ENCODE measurements at regions not wholly inside any gene's neighbourhood (a gene's known extent, or its start where the extent isn't known, plus 50 kb on each side); places are given as distances from the start of the nearest gene placed in this dataset.
"Not testable (repeated sequence)": the region's sequence is repeated elsewhere in the genome, so short reads cannot be mapped to it uniquely, and the experiment has no call there.

DNA sequence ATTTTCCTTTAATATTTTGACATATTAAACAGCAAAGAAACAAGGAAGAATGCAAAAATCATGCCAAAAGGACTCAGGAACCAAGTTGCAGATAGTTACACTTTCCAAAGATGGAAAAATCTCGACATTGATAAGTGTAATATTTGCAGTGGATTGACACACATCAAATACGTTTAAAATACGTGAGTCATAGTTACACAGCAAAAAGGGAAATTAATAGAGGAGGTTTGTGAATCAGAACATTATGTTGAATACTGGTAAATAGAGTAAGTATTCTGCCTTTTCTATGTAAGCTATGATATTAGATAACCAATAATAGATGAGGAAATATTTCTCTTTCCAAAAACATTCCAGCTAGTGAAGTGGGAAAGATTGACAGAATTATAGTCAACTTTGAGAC, 1761.3 kb upstream of the IGFBP7 start:
- Histone ChIP-seq H3K36me3 (no peaks in the 10 kb centered on the region), H3K4me1 (ENCODE audit: control insufficient read depth in 1 of 2, low read depth in 2 of 2) (no peaks in the 10 kb centered on the region), H3K9me3 (no peaks in the 10 kb centered on the region), H3K27me3 (replicated peaks; ENCODE audit: insufficient read depth) (no peaks in the 10 kb centered on the region), H3K27ac (no peak overlapping the region), H3K4me3 (no peak overlapping the region)
- ATAC-seq (ENCODE audit: insufficient number of reproducible peaks, low FRiP score, low read depth), result no peak
- no peak for DNase-seq (ENCODE audit: low spot score)
- TF ChIP-seq, protein P1, sequence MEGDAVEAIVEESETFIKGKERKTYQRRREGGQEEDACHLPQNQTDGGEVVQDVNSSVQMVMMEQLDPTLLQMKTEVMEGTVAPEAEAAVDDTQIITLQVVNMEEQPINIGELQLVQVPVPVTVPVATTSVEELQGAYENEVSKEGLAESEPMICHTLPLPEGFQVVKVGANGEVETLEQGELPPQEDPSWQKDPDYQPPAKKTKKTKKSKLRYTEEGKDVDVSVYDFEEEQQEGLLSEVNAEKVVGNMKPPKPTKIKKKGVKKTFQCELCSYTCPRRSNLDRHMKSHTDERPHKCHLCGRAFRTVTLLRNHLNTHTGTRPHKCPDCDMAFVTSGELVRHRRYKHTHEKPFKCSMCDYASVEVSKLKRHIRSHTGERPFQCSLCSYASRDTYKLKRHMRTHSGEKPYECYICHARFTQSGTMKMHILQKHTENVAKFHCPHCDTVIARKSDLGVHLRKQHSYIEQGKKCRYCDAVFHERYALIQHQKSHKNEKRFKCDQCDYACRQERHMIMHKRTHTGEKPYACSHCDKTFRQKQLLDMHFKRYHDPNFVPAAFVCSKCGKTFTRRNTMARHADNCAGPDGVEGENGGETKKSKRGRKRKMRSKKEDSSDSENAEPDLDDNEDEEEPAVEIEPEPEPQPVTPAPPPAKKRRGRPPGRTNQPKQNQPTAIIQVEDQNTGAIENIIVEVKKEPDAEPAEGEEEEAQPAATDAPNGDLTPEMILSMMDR (IDR thresholded peaks at IDR 0.05), result no peak

DNA sequence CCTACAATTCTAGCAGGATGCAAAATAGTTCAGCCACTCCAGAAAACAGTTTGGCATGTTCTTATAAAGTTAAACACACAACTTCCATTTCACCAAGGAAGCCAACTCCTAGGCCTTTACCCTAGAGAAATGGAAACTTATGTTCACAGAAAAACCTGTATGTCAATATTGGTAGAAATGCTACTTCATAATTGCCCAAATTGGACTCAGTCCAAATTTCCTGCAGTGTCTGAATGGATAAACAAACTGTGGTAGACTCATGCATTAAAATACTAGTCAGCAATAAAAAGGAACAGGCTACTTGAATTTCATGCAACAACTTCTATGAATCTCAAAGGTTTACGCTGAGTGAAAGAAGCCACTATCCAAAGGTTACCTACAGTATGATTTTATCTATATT, 1738.8 kb upstream of the IGFBP7 start:
- H3K27me3 ChIP-seq (replicated peaks; ENCODE audit: insufficient read depth), result no peaks in the 10 kb centered on the region
- no peaks in the 10 kb centered on the region for H3K9me3 ChIP-seq
- no peak for DNase-seq (ENCODE audit: low spot score)
- no peak overlapping the region for H3K27ac ChIP-seq
- ATAC-seq (ENCODE audit: insufficient number of reproducible peaks, low FRiP score, low read depth), result no peak
- no peaks in the 10 kb centered on the region for H3K4me1 ChIP-seq (ENCODE audit: control insufficient read depth in 1 of 2, low read depth in 2 of 2)
- H3K4me3 ChIP-seq, result no peak overlapping the region
- no peaks in the 10 kb centered on the region for H3K36me3 ChIP-seq
- TF ChIP-seq, protein P1 (IDR thresholded peaks at IDR 0.05), result no peak

DNA sequence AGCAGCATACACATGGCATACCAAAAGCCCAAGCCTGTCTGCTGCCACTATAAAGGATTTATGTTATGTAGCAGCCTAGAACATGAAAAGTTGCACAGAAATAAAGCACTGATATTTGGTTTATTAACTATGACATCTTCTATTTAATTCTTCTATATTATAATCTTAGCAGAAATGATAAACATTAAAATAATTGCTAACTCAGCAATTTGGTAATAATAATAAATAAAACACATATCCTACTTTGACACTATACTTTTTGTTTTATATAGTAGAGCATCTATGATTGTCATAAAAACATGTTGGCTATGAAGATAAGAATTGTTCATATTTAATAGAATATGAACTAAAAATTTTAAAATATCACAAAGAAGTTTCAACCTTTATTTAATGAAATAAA, 1733.3 kb upstream of the IGFBP7 start:
- ATAC-seq (ENCODE audit: insufficient number of reproducible peaks, low FRiP score, low read depth), result no peak
- DNase-seq (ENCODE audit: low spot score), result no peak
- Histone ChIP-seq H3K4me3 (no peak overlapping the region), H3K4me1 (ENCODE audit: control insufficient read depth in 1 of 2, low read depth in 2 of 2) (no peaks in the 10 kb centered on the region), H3K27ac (no peak overlapping the region), H3K27me3 (replicated peaks; ENCODE audit: insufficient read depth) (no peaks in the 10 kb centered on the region), H3K36me3 (no peaks in the 10 kb centered on the region), H3K9me3 (no peaks in the 10 kb centered on the region)
- TF ChIP-seq, protein P1 (IDR thresholded peaks at IDR 0.05), result no peak

DNA sequence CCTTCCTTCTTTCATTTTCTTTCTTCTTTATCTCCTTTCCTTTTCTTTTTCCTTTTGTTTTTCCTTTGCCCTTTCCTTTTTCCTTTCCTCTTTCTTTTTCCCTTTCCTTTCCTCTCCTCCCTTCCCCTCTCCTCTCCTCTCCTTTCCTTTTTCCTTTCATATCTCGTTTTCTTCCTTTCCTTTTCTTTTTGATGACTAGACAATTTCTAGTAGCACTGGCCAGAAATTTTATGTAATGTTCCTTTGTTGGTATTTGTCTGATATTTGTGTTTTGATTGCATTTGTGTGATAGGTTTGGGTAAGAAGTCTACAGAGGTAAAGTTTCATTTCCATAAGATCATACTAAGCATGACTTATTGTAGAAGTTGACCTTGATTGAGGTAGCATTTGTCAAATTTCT, 1722.9 kb upstream of the IGFBP7 start:
- DNase-seq (ENCODE audit: low spot score), result no peak
- Histone ChIP-seq H3K27me3 (replicated peaks; ENCODE audit: insufficient read depth) (no peaks in the 10 kb centered on the region), H3K4me3 (no peak overlapping the region), H3K4me1 (ENCODE audit: control insufficient read depth in 1 of 2, low read depth in 2 of 2) (no peaks in the 10 kb centered on the region), H3K36me3 (no peaks in the 10 kb centered on the region), H3K9me3 (no peaks in the 10 kb centered on the region), H3K27ac (no peak overlapping the region)
- ATAC-seq (ENCODE audit: insufficient number of reproducible peaks, low FRiP score, low read depth), result no peak
- TF ChIP-seq, protein P1 (IDR thresholded peaks at IDR 0.05), result no peak

DNA sequence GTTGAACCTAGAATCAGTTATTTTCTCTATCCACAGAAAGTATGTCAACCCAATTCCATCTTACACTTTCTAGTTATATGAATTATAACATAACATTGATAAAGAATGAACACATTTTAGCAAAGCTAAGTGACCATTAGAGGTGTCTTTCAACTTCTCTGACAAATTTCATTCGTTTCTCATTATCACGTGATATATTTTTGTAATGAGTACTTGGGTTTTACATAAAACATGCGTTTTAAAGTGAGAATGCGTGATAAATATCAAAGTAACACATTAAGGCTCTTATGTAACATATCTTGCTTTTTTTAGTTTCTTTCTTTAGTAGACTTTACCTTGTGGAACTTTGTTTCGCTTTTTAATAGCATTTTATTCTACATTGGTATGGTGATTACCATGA, 1715.1 kb upstream of the IGFBP7 start:
- ATAC-seq (ENCODE audit: insufficient number of reproducible peaks, low FRiP score, low read depth), result no peak
- no peaks in the 10 kb centered on the region for H3K36me3 ChIP-seq
- no peaks in the 10 kb centered on the region for H3K9me3 ChIP-seq
- no peak overlapping the region for H3K4me3 ChIP-seq
- TF ChIP-seq, protein P1 (IDR thresholded peaks at IDR 0.05), result no peak
- DNase-seq (ENCODE audit: low spot score), result no peak
- H3K4me1 ChIP-seq (ENCODE audit: control insufficient read depth in 1 of 2, low read depth in 2 of 2), result no peaks in the 10 kb centered on the region
- no peaks in the 10 kb centered on the region for H3K27me3 ChIP-seq (replicated peaks; ENCODE audit: insufficient read depth)
- H3K27ac ChIP-seq, result no peak overlapping the region

DNA sequence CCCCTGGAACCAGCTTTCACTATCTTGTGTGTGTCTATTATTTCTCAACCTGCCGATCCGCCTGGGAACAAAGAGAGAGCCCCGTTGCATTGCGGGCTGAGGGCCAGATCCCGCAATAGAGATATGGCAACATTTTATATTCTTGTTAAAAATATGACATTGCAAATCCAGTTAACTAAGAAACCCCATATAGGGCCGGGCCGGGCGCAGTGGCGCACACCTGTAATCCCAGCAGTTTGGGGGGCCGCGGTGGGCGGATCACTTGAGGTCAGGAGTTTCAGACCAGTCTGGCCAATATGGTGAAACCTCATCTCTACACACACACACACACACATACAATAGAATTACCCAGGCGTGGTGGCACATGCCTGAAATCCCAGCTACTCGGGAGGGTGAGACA, 1708.4 kb upstream of the IGFBP7 start:
- not testable (repeated sequence) for DNase-seq (ENCODE audit: low spot score); H3K27me3 ChIP-seq (replicated peaks; ENCODE audit: insufficient read depth); H3K9me3 ChIP-seq; ATAC-seq (ENCODE audit: insufficient number of reproducible peaks, low FRiP score, low read depth); H3K4me3 ChIP-seq; H3K27ac ChIP-seq; H3K4me1 ChIP-seq (ENCODE audit: control insufficient read depth in 1 of 2, low read depth in 2 of 2); H3K36me3 ChIP-seq

All from thoracic aorta (tissue), 2 donors.